NCI-H510A treated with DMSO at 0.1 percent for 48 hours (cell line): ENCODE measurements at regions not wholly inside any gene's neighbourhood (a gene's known extent, or its start where the extent isn't known, plus 50 kb on each side); places are given as distances from the start of the nearest gene placed in this dataset.

Source experiments
- DNase-seq: peaks from one replicate; lab custom pipeline; 2025; lab: John Stamatoyannopoulos, UW

GRCh38 chr14:31965735-31966598 lies 111.1 kb upstream of the ARHGAP5 start:
- DNase-seq = no peak

- no peak for DNase-seq
Measured at GRCh38 chr14:31966896-31967668, 110.0 kb upstream of the ARHGAP5 start.

- DNase-seq = no peak
Measured at GRCh38 chr14:31967669-31967975, 109.5 kb upstream of the ARHGAP5 start.

- no peak for DNase-seq
Measured at GRCh38 chr14:31968107-31968810, 108.8 kb upstream of the ARHGAP5 start.

- no peak for DNase-seq
Measured at GRCh38 chr14:31968956-31969698, 108.0 kb upstream of the ARHGAP5 start.

GRCh38 chr14:31969699-31970240 lies 107.3 kb upstream of the ARHGAP5 start:
- DNase-seq = no peak

- no peak for DNase-seq
Measured at GRCh38 chr14:31970744-31971143, 106.4 kb upstream of the ARHGAP5 start.

- DNase-seq = no peak
Measured at GRCh38 chr14:31971612-31972011, 105.5 kb upstream of the ARHGAP5 start.

- DNase-seq = no peak
Measured at GRCh38 chr14:31977001-31977556, 100.0 kb upstream of the ARHGAP5 start.

- DNase-seq = no peak
Measured at GRCh38 chr14:31978423-31978822, 98.7 kb upstream of the ARHGAP5 start.

- DNase-seq = no peak
Measured at GRCh38 chr14:31982642-31983041, 94.5 kb upstream of the ARHGAP5 start.

- no peak for DNase-seq
Measured at GRCh38 chr14:31986405-31986804, 90.7 kb upstream of the ARHGAP5 start.

- DNase-seq = no peak
Measured at GRCh38 chr14:31987721-31988120, 89.4 kb upstream of the ARHGAP5 start.

- DNase-seq = no peak
Measured at GRCh38 chr14:31988244-31988643, 88.9 kb upstream of the ARHGAP5 start.

- no peak for DNase-seq
Measured at GRCh38 chr14:31990183-31990857, 86.8 kb upstream of the ARHGAP5 start.

GRCh38 chr14:31990926-31991572 lies 86.1 kb upstream of the ARHGAP5 start:
- DNase-seq = no peak

GRCh38 chr14:31992011-31992447 lies 85.1 kb upstream of the ARHGAP5 start:
- DNase-seq = no peak

GRCh38 chr14:31993521-31993951 lies 83.6 kb upstream of the ARHGAP5 start:
- no peak for DNase-seq

GRCh38 chr14:31994391-31995033 lies 82.6 kb upstream of the ARHGAP5 start:
- DNase-seq = no peak

- no peak for DNase-seq
Measured at GRCh38 chr14:32003585-32003984, 73.5 kb upstream of the ARHGAP5 start.
